CD4-positive, CD25-positive, alpha-beta regulatory T cell (primary cell): ENCODE measurements at regions not wholly inside any gene's neighbourhood (a gene's known extent, or its start where the extent isn't known, plus 50 kb on each side); places are given as distances from the start of the nearest gene placed in this dataset.
"Not testable (repeated sequence)": the region's sequence is repeated elsewhere in the genome, so short reads cannot be mapped to it uniquely, and the experiment has no call there.

Experiments
- ATAC-seq, 2 donors: fragments of 150-1000 bp; cut with Tn5 transposase; one replicate each; pipeline ENCODE4 v1.10.0; 2021; ENCODE audit warnings: low read depth in 2 of 2, moderate number of reproducible peaks in 2 of 2, moderate library complexity in 1 of 2
- DNase-seq, 3 donors: peaks; one replicate each; pipeline versions ENCODE4 v3.0.0 to v3.0.0-alpha.2; 2012 to 2022; ENCODE audit warnings: mixed read lengths in 1 of 3
- H3K27ac ChIP-seq: one replicate; pipeline ENCODE4 v1.7.0; 2013; ENCODE audit warnings: mild to moderate bottlenecking, low read length; ENCODE audit not compliant: insufficient read depth, poor library complexity, severe bottlenecking
- H3K27me3 ChIP-seq: one replicate; pipeline ENCODE4 v1.7.0; 2013; ENCODE audit warnings: low read length; ENCODE audit not compliant: control insufficient read depth, insufficient read depth
- H3K36me3 ChIP-seq: one replicate; pipeline ENCODE4 v1.7.0; 2013; ENCODE audit warnings: mild to moderate bottlenecking, low read length, moderate library complexity; ENCODE audit not compliant: control insufficient read depth, insufficient read depth
- H3K4me1 ChIP-seq: 2 replicates; pipeline ENCODE4 v1.7.0; 2013; ENCODE audit warnings: mild to moderate bottlenecking, low read length; ENCODE audit not compliant: insufficient read depth, control insufficient read depth, poor library complexity, severe bottlenecking
- H3K4me3 ChIP-seq: one replicate; pipeline ENCODE4 v1.7.0; 2013; ENCODE audit warnings: low read depth, mild to moderate bottlenecking, low read length, moderate library complexity
- H3K9me3 ChIP-seq, 2 experiments: 1 replicate in 1 of 2; 2 replicates in 1 of 2; pipeline ENCODE4 v1.7.0; 2013; ENCODE audit warnings: low read length in 2 of 2, mild to moderate bottlenecking in 1 of 2, moderate library complexity in 1 of 2; ENCODE audit not compliant: control insufficient read depth in 2 of 2
- H3K27ac Mint-ChIP-seq, 3 donors: one replicate each; pipeline ENCODE4 v1.8.0; 2020 to 2022; ENCODE audit warnings: mild to moderate bottlenecking in 3 of 3, mixed read lengths in 3 of 3, moderate library complexity in 2 of 3
- H3K27me3 Mint-ChIP-seq: one replicate; pipeline ENCODE4 v1.8.0; 2022; ENCODE audit warnings: mild to moderate bottlenecking, mixed read lengths
- H3K36me3 Mint-ChIP-seq: one replicate; pipeline ENCODE4 v1.8.0; 2020; ENCODE audit warnings: mixed read lengths
- H3K4me1 Mint-ChIP-seq, 4 donors: one replicate each; pipeline ENCODE4 v1.8.0; 2020 to 2022; ENCODE audit warnings: mixed read lengths in 4 of 4, mild to moderate bottlenecking in 1 of 4
- H3K4me3 Mint-ChIP-seq, 4 donors: one replicate each; pipeline ENCODE4 v1.8.0; 2020 to 2022; ENCODE audit warnings: mild to moderate bottlenecking in 4 of 4, mixed read lengths in 4 of 4, moderate library complexity in 3 of 4
- H3K9me3 Mint-ChIP-seq, 7 donors: one replicate each; pipeline ENCODE4 v1.8.0; 2020 to 2022; ENCODE audit warnings: mixed read lengths in 7 of 7, mild to moderate bottlenecking in 3 of 7, moderate library complexity in 2 of 7

- not testable (repeated sequence) for H3K27ac Mint-ChIP-seq, H3K27ac ChIP-seq, H3K9me3 ChIP-seq, H3K36me3 ChIP-seq, ATAC-seq, H3K4me3 ChIP-seq, H3K36me3 Mint-ChIP-seq, H3K27me3 ChIP-seq, DNase-seq, H3K4me3 Mint-ChIP-seq, H3K4me1 ChIP-seq, H3K4me1 Mint-ChIP-seq, H3K27me3 Mint-ChIP-seq, H3K9me3 Mint-ChIP-seq
Measured at GRCh38 chr11:67906969-67907368, 96.9 kb downstream of the UNC93B1 start.

- not testable (repeated sequence) for H3K27me3 Mint-ChIP-seq, DNase-seq, H3K4me1 ChIP-seq, H3K27ac ChIP-seq, H3K36me3 Mint-ChIP-seq, H3K4me3 ChIP-seq, ATAC-seq, H3K27me3 ChIP-seq, H3K4me1 Mint-ChIP-seq, H3K36me3 ChIP-seq, H3K9me3 ChIP-seq, H3K4me3 Mint-ChIP-seq, H3K9me3 Mint-ChIP-seq, H3K27ac Mint-ChIP-seq
Measured at GRCh38 chr11:67899462-67899861, 104.4 kb downstream of the UNC93B1 start.

GRCh38 chr11:67893487-67893886 is 110.4 kb downstream of the UNC93B1 start:
- not testable (repeated sequence) for ATAC-seq, H3K27ac Mint-ChIP-seq, H3K4me3 ChIP-seq, H3K4me1 ChIP-seq, H3K27me3 ChIP-seq, H3K27me3 Mint-ChIP-seq, H3K4me1 Mint-ChIP-seq, H3K27ac ChIP-seq, H3K36me3 ChIP-seq, H3K9me3 ChIP-seq, H3K4me3 Mint-ChIP-seq, DNase-seq, H3K9me3 Mint-ChIP-seq
- peaks cover 21% of the 10 kb centered on the region for H3K36me3 Mint-ChIP-seq

- H3K36me3 ChIP-seq, H3K27ac ChIP-seq, H3K4me1 ChIP-seq, H3K27ac Mint-ChIP-seq, DNase-seq, H3K27me3 ChIP-seq, H3K4me3 ChIP-seq, H3K27me3 Mint-ChIP-seq, ATAC-seq, H3K9me3 ChIP-seq, H3K4me3 Mint-ChIP-seq, H3K9me3 Mint-ChIP-seq: not testable (repeated sequence)
- Mint-ChIP-seq H3K36me3 (peaks cover 21% of the 10 kb centered on the region), H3K4me1 (peaks cover 0 to 29% (median 16%) of the 10 kb centered on the region in 4 donors)
Measured at GRCh38 chr11:67889646-67890045, 114.3 kb downstream of the UNC93B1 start.

- not testable (repeated sequence) for H3K4me3 ChIP-seq, H3K27ac ChIP-seq, H3K9me3 ChIP-seq, H3K4me1 ChIP-seq, H3K36me3 ChIP-seq, H3K27me3 ChIP-seq, H3K27me3 Mint-ChIP-seq, DNase-seq, ATAC-seq, H3K9me3 Mint-ChIP-seq
- H3K36me3 Mint-ChIP-seq = peaks cover 16% of the 10 kb centered on the region
- H3K27ac Mint-ChIP-seq = peak overlapping the region in 1 of 3 donors; percentile 8
- H3K4me3 Mint-ChIP-seq = peak overlapping the region in 1 of 4 donors; percentile 17
- H3K4me1 Mint-ChIP-seq = peaks cover 0 to 40% (median 22%) of the 10 kb centered on the region in 4 donors
Measured at GRCh38 chr11:67888056-67888455, 115.8 kb downstream of the UNC93B1 start.

GRCh38 chr11:67886672-67887071 is 117.2 kb downstream of the UNC93B1 start:
- H3K27ac Mint-ChIP-seq = peak overlapping the region; percentile 9 to 73 (median 33)
- H3K27me3 ChIP-seq, H3K4me1 ChIP-seq, H3K27me3 Mint-ChIP-seq, H3K4me3 ChIP-seq, H3K9me3 Mint-ChIP-seq, H3K36me3 Mint-ChIP-seq, H3K27ac ChIP-seq, ATAC-seq, H3K36me3 ChIP-seq, DNase-seq, H3K9me3 ChIP-seq: not testable (repeated sequence)
- peaks cover 0 to 42% (median 22%) of the 10 kb centered on the region in 4 donors for H3K4me1 Mint-ChIP-seq
- peak overlapping the region; percentile 31 to 89 (median 64) for H3K4me3 Mint-ChIP-seq

- H3K4me1 Mint-ChIP-seq = peaks cover 0 to 42% (median 22%) of the 10 kb centered on the region in 4 donors
- ATAC-seq = not testable (repeated sequence)
Measured at GRCh38 chr11:67886207-67886606, 117.7 kb downstream of the UNC93B1 start.

GRCh38 chr11:67885574-67885973 is 118.3 kb downstream of the UNC93B1 start:
- not testable (repeated sequence) for H3K27me3 Mint-ChIP-seq, H3K4me1 ChIP-seq, H3K36me3 ChIP-seq, DNase-seq, H3K36me3 Mint-ChIP-seq, ATAC-seq, H3K27me3 ChIP-seq, H3K9me3 Mint-ChIP-seq, H3K9me3 ChIP-seq
- peak overlapping the region; percentile 48 to 96 (median 93) for H3K27ac Mint-ChIP-seq
- Histone ChIP-seq H3K4me3 (peak overlapping the region; percentile 79), H3K27ac (peak overlapping the region; percentile 74)
- H3K4me3 Mint-ChIP-seq = peak overlapping the region; percentile 7 to 99 (median 90)
- H3K4me1 Mint-ChIP-seq = peaks cover 0 to 42% (median 22%) of the 10 kb centered on the region in 4 donors

More at GRCh38 chr11:67886207-67886606, 117.7 kb downstream of the UNC93B1 start:
- not testable (repeated sequence) for H3K27ac ChIP-seq, H3K36me3 Mint-ChIP-seq, H3K27me3 ChIP-seq, H3K9me3 Mint-ChIP-seq, H3K4me1 ChIP-seq, H3K9me3 ChIP-seq, DNase-seq, H3K27me3 Mint-ChIP-seq, H3K4me3 ChIP-seq, H3K36me3 ChIP-seq
- Mint-ChIP-seq H3K4me3 (peak overlapping the region in 3 of 4 donors; percentile 80 to 99 (median 89)), H3K27ac (peak overlapping the region in 2 of 3 donors; percentile 9 to 73)
